ENCODE measurements at regions not wholly inside any gene's neighbourhood (a gene's known extent, or its start where the extent isn't known, plus 50 kb on each side); places are given as distances from the start of the nearest gene placed in this dataset.
"Not testable (repeated sequence)": the region's sequence is repeated elsewhere in the genome, so short reads cannot be mapped to it uniquely, and the experiment has no call there.

DNA sequence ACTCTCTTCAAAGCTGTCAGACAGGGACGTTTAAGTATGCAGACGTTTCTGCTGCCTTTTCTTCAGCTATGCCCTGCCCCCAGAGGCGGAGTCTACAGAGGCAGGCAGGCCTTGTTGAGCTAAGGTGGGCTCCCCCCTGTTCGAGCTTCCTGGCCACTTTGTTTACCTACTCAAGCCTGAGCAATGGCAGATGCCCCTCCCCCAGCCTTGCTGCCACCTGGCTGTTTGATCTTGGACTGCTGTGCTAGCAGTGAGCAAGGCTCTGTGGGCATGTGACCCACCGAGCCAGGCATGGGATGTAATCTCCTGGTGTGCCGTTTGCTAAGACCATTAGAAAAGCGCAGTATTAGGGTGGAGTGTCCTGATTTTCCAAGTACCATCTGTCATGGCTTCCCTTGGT, 900.4 kb upstream of the MDGA2 start:
- Mint-ChIP-seq H3K4me1 (ENCODE audit: low read depth) (no peaks in the 10 kb centered on the region), H3K36me3 (ENCODE audit: low read depth) (no peaks in the 10 kb centered on the region), H3K9me3 (peaks cover 49% of the 10 kb centered on the region), H3K4me3 (ENCODE audit: low read depth) (no peak overlapping the region), H3K27ac (no peak overlapping the region), H3K27me3 (ENCODE audit: low read depth) (no peaks in the 10 kb centered on the region)
- no peak for DNase-seq (ENCODE audit: low spot score)
- intact Hi-C loops (cut with micrococcal nuclease) = no loop called here

DNA sequence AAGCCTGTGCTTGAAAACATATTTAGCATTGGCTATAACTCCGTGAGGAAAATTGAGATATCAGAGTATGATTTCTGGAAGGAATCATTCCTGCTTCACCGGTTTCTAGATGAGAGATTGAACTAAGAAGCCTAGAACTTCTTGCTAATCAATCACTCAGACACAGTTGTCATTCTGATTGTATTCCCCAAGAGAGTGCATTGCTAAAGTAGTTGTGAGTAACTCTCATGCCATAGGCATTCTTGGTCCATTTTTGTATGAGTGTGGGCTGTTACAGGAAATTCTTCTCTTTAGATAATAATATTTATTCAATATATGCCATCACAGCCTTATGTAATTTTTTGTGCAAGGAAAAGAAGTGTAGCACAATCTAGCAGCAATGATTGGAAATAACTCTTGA, 893.3 kb upstream of the MDGA2 start:
- intact Hi-C loops (cut with micrococcal nuclease) = no loop called here
- DNase-seq (ENCODE audit: low spot score) = no peak
- no peak overlapping the region for H3K4me3 Mint-ChIP-seq (ENCODE audit: low read depth)
- H3K27me3 Mint-ChIP-seq (ENCODE audit: low read depth) = no peaks in the 10 kb centered on the region
- H3K9me3 Mint-ChIP-seq = peaks cover 43% of the 10 kb centered on the region
- H3K36me3 Mint-ChIP-seq (ENCODE audit: low read depth) = no peaks in the 10 kb centered on the region
- no peaks in the 10 kb centered on the region for H3K4me1 Mint-ChIP-seq (ENCODE audit: low read depth)
- no peak overlapping the region for H3K27ac Mint-ChIP-seq

DNA sequence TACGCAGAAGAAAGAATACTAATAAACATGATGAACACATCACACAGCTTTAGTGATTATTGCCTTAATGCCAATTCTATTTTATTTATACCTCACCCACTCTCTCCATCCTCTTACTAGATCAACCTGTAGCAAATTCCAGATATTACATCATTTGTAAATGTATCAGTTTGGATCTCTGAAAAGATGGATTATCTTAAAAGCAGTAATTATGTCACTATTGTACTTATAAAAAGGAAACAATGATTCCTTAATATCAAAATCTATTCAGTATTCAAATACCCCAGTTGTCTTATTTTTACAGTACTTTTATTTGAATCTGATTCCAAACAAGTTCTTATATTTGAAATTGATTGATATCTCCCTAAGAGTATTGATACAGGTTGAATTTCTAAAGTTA, 892.8 kb upstream of the MDGA2 start:
- DNase-seq (ENCODE audit: low spot score) = no peak
- H3K4me3 Mint-ChIP-seq (ENCODE audit: low read depth) = no peak overlapping the region
- no peak overlapping the region for H3K27ac Mint-ChIP-seq
- H3K4me1 Mint-ChIP-seq (ENCODE audit: low read depth) = no peaks in the 10 kb centered on the region
- H3K27me3 Mint-ChIP-seq (ENCODE audit: low read depth) = no peaks in the 10 kb centered on the region
- intact Hi-C loops (cut with micrococcal nuclease) = no loop called here
- no peaks in the 10 kb centered on the region for H3K36me3 Mint-ChIP-seq (ENCODE audit: low read depth)
- peaks cover 46% of the 10 kb centered on the region for H3K9me3 Mint-ChIP-seq

DNA sequence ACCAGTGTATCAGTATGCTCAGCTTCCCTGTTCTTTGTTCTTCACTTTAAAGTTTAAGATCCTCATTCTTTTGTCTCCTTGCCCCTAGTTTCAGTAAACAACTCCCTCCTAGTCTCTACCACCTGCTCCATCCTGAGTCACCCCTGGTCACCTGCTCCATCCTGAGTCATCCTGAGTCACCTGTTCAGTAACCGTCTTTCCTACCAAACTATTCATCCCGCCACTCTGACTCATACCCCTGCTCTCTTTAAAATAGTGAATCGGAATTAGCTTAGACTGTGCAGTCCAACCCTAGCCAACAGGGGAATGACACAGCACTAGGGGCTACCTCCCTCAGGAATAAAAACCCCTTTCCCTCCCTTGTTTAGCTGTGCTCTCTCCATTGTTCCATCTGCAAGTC, 888.1 kb upstream of the MDGA2 start:
- DNase-seq (ENCODE audit: low spot score) = no peak
- Mint-ChIP-seq H3K9me3 (peaks cover 34% of the 10 kb centered on the region), H3K27me3 (ENCODE audit: low read depth) (no peaks in the 10 kb centered on the region), H3K4me1 (ENCODE audit: low read depth) (no peaks in the 10 kb centered on the region), H3K27ac (no peak overlapping the region), H3K4me3 (ENCODE audit: low read depth) (no peak overlapping the region), H3K36me3 (ENCODE audit: low read depth) (no peaks in the 10 kb centered on the region)
- intact Hi-C loops (cut with micrococcal nuclease) = no loop called here

DNA sequence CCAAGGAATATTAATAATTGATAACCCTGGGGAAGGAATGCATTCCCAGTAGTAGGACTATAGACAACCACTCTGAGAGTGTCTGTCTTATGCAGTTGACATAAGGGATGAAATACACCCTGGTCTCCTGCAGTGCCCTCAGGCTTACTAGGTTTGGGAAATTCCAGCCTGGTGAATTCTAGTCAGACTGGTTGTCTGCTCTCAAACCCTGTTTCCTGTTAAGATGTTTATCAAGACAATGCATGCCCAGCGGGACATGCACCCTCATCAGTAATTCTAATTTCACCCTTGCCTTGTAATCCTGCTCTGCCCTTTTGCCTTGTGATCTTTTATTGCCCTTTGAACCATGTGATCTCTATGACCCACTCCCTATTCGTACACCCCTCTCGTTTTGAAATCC, 886.0 kb upstream of the MDGA2 start:
- H3K27me3 Mint-ChIP-seq (ENCODE audit: low read depth); H3K4me1 Mint-ChIP-seq (ENCODE audit: low read depth); H3K4me3 Mint-ChIP-seq (ENCODE audit: low read depth); H3K27ac Mint-ChIP-seq; H3K36me3 Mint-ChIP-seq (ENCODE audit: low read depth); DNase-seq (ENCODE audit: low spot score); intact Hi-C loops (cut with micrococcal nuclease): not testable (repeated sequence)
- H3K9me3 Mint-ChIP-seq = peaks cover 35% of the 10 kb centered on the region

DNA sequence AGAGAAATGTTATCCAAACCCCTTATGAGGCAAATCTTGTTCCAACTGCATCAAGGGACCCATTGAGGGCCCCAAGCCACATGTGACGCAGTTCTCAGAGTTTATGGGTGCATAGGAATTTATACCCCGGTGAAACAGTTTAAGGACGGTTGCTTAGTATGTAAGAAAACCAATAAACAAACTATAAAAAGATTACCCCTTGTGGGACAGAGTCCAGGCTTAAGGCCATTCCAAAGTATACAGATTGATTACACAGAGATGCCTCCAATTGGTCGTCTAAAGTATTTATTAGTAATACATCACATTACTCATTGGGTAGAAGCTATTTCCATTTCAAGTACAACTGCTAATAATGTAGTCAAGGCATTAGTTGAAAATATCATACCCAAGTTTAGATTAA, 885.0 kb upstream of the MDGA2 start:
- H3K27me3 Mint-ChIP-seq (ENCODE audit: low read depth) = no peaks in the 10 kb centered on the region
- H3K9me3 Mint-ChIP-seq = peaks cover 39% of the 10 kb centered on the region
- H3K4me1 Mint-ChIP-seq (ENCODE audit: low read depth) = no peaks in the 10 kb centered on the region
- H3K36me3 Mint-ChIP-seq (ENCODE audit: low read depth) = no peaks in the 10 kb centered on the region
- intact Hi-C loops (cut with micrococcal nuclease) = no loop called here
- DNase-seq (ENCODE audit: low spot score) = no peak
- H3K27ac Mint-ChIP-seq = no peak overlapping the region
- no peak overlapping the region for H3K4me3 Mint-ChIP-seq (ENCODE audit: low read depth)

DNA sequence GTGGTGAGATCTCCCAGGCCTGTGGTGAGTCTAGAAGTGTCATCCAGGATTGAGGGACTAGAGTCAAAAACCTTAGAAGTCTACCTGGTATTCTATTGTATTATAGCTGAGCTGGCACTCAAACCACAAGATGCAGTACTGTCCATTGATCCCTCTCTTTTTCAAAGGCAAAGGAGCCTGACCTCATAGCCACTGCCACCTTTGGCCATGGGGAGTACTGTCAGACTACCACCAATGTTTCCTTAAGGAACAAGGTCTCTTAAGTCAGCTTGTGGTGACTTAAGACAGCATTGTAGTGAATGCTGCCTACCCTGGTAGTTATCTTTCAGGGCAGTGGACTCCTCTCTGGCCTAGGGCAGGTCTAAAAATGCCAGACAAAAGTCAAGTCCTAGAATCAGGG, 878.0 kb upstream of the MDGA2 start:
- intact Hi-C loops (cut with micrococcal nuclease) = no loop called here
- Mint-ChIP-seq H3K27me3 (ENCODE audit: low read depth) (no peaks in the 10 kb centered on the region), H3K36me3 (ENCODE audit: low read depth) (no peaks in the 10 kb centered on the region), H3K9me3 (peaks cover 41% of the 10 kb centered on the region), H3K27ac (no peak overlapping the region), H3K4me3 (ENCODE audit: low read depth) (no peak overlapping the region), H3K4me1 (ENCODE audit: low read depth) (no peaks in the 10 kb centered on the region)
- DNase-seq (ENCODE audit: low spot score) = no peak

DNA sequence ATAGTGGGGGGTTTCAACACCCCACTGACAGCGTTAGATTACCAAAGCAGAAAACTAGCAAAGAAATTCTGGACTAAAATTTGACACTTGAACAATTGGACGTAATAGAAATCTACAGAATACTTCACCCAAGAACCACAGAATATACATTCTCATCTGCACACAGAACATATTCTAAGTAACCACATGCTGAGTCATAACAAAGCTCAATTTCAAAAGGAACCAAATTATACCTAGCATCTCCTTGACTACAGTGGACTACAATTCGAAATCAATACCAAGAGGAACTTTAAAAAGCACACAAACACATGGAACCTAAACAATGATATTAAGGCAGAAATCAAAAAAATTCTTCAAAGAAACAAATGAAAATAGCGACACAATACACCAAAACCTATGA, 871.6 kb upstream of the MDGA2 start:
- H3K4me1 Mint-ChIP-seq (ENCODE audit: low read depth) = no peaks in the 10 kb centered on the region
- no peaks in the 10 kb centered on the region for H3K27me3 Mint-ChIP-seq (ENCODE audit: low read depth)
- H3K4me3 Mint-ChIP-seq (ENCODE audit: low read depth) = no peak overlapping the region
- H3K36me3 Mint-ChIP-seq (ENCODE audit: low read depth) = no peaks in the 10 kb centered on the region
- intact Hi-C loops (cut with micrococcal nuclease) = no loop called here
- no peak overlapping the region for H3K27ac Mint-ChIP-seq
- DNase-seq (ENCODE audit: low spot score) = no peak
- peaks cover 42% of the 10 kb centered on the region for H3K9me3 Mint-ChIP-seq

DNA sequence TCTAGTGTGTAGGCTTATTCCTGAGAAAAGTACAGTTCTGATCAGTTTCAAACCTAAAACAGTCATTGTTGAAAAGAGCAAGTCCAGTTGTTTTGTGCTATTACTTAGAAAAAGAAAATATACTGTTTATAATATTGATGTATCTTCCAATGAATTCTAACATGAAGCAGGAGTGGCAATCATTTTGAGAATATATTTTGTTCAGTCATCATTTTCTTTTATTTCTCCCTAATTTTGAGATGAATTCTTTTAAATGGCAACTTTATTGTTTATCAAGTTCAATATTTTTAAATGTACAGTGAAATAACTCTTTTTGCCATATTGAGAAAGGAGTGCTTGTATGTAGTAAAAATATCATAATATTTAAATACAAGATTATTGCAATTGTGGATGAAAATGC, 862.2 kb upstream of the MDGA2 start:
- DNase-seq (ENCODE audit: low spot score) = no peak
- Mint-ChIP-seq H3K36me3 (ENCODE audit: low read depth) (no peaks in the 10 kb centered on the region), H3K4me3 (ENCODE audit: low read depth) (no peak overlapping the region), H3K9me3 (peaks cover 25% of the 10 kb centered on the region), H3K27ac (no peak overlapping the region), H3K27me3 (ENCODE audit: low read depth) (no peaks in the 10 kb centered on the region), H3K4me1 (ENCODE audit: low read depth) (no peaks in the 10 kb centered on the region)
- intact Hi-C loops (cut with micrococcal nuclease) = no loop called here

DNA sequence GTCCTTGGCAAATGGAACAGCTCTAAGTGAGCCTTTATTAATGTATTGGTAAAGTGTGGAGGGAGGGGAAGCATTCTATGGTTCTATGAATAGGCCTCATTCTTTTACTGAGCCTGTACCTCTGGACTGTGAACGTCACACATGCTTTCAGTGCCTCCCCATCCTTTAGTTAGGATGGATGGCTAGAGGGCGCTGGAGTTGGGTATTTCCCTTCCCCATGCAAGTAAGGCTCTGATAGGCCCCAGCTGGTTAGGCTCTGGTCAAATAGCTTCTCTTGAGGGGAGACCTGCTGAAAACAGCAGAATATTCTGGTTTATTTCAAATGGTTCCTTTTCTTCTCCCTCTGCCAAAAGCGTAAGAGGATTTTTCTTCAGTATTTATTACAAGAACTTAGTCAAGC, 860.9 kb upstream of the MDGA2 start:
- DNase-seq (ENCODE audit: low spot score) = no peak
- intact Hi-C loops (cut with micrococcal nuclease) = no loop called here
- H3K27ac Mint-ChIP-seq = no peak overlapping the region
- no peaks in the 10 kb centered on the region for H3K36me3 Mint-ChIP-seq (ENCODE audit: low read depth)
- H3K4me1 Mint-ChIP-seq (ENCODE audit: low read depth) = no peaks in the 10 kb centered on the region
- H3K9me3 Mint-ChIP-seq = peaks cover 28% of the 10 kb centered on the region
- H3K27me3 Mint-ChIP-seq (ENCODE audit: low read depth) = no peaks in the 10 kb centered on the region
- H3K4me3 Mint-ChIP-seq (ENCODE audit: low read depth) = no peak overlapping the region

DNA sequence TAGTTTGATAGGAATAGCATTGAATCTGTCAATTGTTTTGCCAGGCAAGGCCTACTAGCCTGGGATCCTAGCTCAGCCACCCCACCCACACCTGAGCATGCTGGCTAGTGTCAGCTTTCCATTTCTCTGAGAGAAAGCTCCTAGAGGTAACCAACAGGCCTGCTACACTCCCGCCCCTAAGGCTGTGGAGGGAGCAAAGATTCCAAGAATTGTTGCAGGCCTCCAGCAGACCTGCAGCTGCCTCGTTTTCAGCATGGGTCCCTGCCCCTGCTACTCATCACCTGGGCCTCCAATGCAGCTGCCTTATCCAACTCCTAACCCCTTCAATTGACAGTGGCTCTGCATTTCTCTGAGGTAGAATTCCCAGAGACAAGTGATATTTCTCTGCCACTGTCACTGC, 852.4 kb upstream of the MDGA2 start:
- no peaks in the 10 kb centered on the region for H3K4me1 Mint-ChIP-seq (ENCODE audit: low read depth)
- no peak for DNase-seq (ENCODE audit: low spot score)
- no peaks in the 10 kb centered on the region for H3K36me3 Mint-ChIP-seq (ENCODE audit: low read depth)
- no peak overlapping the region for H3K27ac Mint-ChIP-seq
- intact Hi-C loops (cut with micrococcal nuclease) = no loop called here
- no peaks in the 10 kb centered on the region for H3K27me3 Mint-ChIP-seq (ENCODE audit: low read depth)
- H3K4me3 Mint-ChIP-seq (ENCODE audit: low read depth) = no peak overlapping the region
- H3K9me3 Mint-ChIP-seq = peaks cover 17% of the 10 kb centered on the region

DNA sequence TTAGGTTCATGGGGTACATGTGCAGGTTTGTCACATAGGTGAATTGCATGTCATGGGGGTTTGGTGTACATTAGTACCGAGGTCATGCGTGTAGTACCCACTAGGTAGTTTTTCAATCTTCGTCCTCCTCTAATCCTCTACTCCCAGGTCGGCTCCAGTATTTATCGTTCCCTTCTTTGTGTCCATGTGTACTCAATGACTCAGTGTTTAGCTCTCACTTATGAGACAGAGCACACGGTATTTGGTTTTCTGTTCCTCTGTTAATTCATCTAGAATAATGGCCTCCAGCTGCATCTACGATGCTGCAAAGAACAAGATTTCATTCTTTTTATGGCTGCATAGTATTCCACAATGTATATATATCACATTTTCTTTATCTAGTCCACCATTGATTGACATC, 850.9 kb upstream of the MDGA2 start:
- H3K4me3 Mint-ChIP-seq (ENCODE audit: low read depth) = no peak overlapping the region
- no peaks in the 10 kb centered on the region for H3K4me1 Mint-ChIP-seq (ENCODE audit: low read depth)
- no peaks in the 10 kb centered on the region for H3K36me3 Mint-ChIP-seq (ENCODE audit: low read depth)
- peaks cover 12% of the 10 kb centered on the region for H3K9me3 Mint-ChIP-seq
- DNase-seq (ENCODE audit: low spot score) = no peak
- intact Hi-C loops (cut with micrococcal nuclease) = no loop called here
- H3K27me3 Mint-ChIP-seq (ENCODE audit: low read depth) = no peaks in the 10 kb centered on the region
- no peak overlapping the region for H3K27ac Mint-ChIP-seq

DNA sequence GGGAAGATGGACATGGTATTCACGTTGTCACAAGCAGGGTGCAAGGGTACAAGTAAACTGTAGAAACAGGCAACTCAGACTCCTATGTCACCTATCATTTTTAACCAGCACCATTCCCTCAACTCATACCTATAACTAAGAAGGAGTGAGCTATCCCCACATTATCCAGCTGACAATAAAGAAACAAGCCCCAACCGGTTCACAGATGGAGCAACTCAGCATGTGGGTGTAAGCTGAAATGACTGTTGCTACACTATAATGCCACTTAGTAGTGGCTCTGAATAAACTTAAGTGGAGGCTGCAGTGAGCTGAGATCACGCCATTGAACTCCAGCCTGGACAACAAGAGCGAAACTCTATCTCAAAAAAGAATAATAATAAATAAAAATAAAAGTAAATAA, 829.5 kb upstream of the MDGA2 start:
- H3K36me3 Mint-ChIP-seq (ENCODE audit: low read depth) = no peaks in the 10 kb centered on the region
- no peak overlapping the region for H3K27ac Mint-ChIP-seq
- H3K9me3 Mint-ChIP-seq = peaks cover 4% of the 10 kb centered on the region
- no peak overlapping the region for H3K4me3 Mint-ChIP-seq (ENCODE audit: low read depth)
- H3K27me3 Mint-ChIP-seq (ENCODE audit: low read depth) = no peaks in the 10 kb centered on the region
- intact Hi-C loops (cut with micrococcal nuclease) = no loop called here
- H3K4me1 Mint-ChIP-seq (ENCODE audit: low read depth) = no peaks in the 10 kb centered on the region
- no peak for DNase-seq (ENCODE audit: low spot score)

DNA sequence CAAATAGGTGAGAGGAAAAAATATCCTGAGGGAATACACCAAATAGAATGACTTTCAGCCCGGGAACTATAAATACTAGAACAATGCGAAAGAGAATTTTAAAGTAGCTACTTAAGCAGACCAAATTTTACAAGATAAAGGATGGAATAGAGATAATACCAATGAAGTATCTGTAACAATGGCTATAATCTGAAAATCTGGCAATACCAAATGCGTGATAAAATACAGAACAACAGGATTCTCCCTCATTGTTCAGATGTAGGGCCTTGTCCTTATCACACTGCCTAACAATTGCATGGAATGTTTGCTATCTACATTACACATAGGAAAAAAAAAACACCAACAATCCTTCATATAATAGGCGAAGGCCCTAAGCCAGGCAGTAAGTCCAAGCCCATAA, 815.4 kb upstream of the MDGA2 start:
- Mint-ChIP-seq H3K36me3 (ENCODE audit: low read depth) (no peaks in the 10 kb centered on the region), H3K27ac (no peak overlapping the region), H3K4me3 (ENCODE audit: low read depth) (no peak overlapping the region), H3K9me3 (peaks cover 24% of the 10 kb centered on the region), H3K4me1 (ENCODE audit: low read depth) (no peaks in the 10 kb centered on the region), H3K27me3 (ENCODE audit: low read depth) (no peaks in the 10 kb centered on the region)
- intact Hi-C loops (cut with micrococcal nuclease) = no loop called here
- no peak for DNase-seq (ENCODE audit: low spot score)
